Activated CD4-positive, alpha-beta memory T cell treated with anti-CD3 and anti-CD28 coated beads for 36 hours (primary cell): ENCODE measurements at regions not wholly inside any gene's neighbourhood (a gene's known extent, or its start where the extent isn't known, plus 50 kb on each side); places are given as distances from the start of the nearest gene placed in this dataset.
A peak's percentile ranks its signal among the peaks of the same experiment; 100 is the strongest.

Source experiments
- CTCF ChIA-PET: fragments of 350-600 bp; sonication (Branson Sonifier 250); formaldehyde crosslinking; loops from one replicate; lab custom pipeline; 2021; ENCODE audit warnings: antibody characterized with exemption, inconsistent platforms; lab: Charles Lee
- POLR2A ChIA-PET: fragments of 350-600 bp; sonication (Branson Sonifier 250); formaldehyde crosslinking; loops from one replicate; lab custom pipeline; 2021; ENCODE audit warnings: antibody characterized with exemption; lab: Charles Lee
- DNase-seq: peaks from one replicate; pipeline ENCODE4 v3.0.0-alpha.2; 2020
- H3K27ac Mint-ChIP-seq: one replicate; pipeline ENCODE4 v1.8.0; 2021; ENCODE audit warnings: mixed read lengths
- H3K27me3 Mint-ChIP-seq: one replicate; pipeline ENCODE4 v1.8.0; 2021; ENCODE audit warnings: mixed read lengths
- H3K36me3 Mint-ChIP-seq: one replicate; pipeline ENCODE4 v1.8.0; 2021; ENCODE audit warnings: mixed read lengths
- H3K4me1 Mint-ChIP-seq: one replicate; pipeline ENCODE4 v1.8.0; 2021; ENCODE audit warnings: low read depth, mixed read lengths
- H3K4me3 Mint-ChIP-seq: one replicate; pipeline ENCODE4 v1.8.0; 2021; ENCODE audit warnings: mild to moderate bottlenecking, mixed read lengths
- H3K9me3 Mint-ChIP-seq: one replicate; pipeline ENCODE4 v1.8.0; 2021; ENCODE audit warnings: mixed read lengths
- intact Hi-C: fragments of 100-400 bp; cut with micrococcal nuclease; formaldehyde crosslinking; loops from one replicate; pipeline ENCODE4 v1.15.1; 2023

DNA sequence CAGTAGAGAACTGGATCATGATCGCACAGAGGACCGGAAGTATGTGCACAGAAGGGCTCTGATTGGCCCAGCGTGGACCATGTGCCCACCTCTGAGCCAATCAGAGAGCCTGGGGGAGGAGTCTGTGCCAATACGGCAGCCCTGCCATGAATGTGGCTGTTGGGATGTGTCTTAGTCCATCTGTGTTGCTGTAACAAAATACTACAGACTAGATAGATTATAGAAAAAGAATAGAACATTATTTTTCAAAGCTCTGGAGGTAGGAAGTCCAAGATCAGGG, 132.0 kb downstream of the NDUFA10 start:
- no peak overlapping the region for H3K4me3 Mint-ChIP-seq
- ChIA-PET CTCF (no interaction called here), POLR2A (no interaction called here)
- intact Hi-C loops: no loop called here
- H3K27ac Mint-ChIP-seq: no peak overlapping the region
- no peaks in the 10 kb centered on the region for H3K4me1 Mint-ChIP-seq
- no peaks in the 10 kb centered on the region for H3K9me3 Mint-ChIP-seq
- no peaks in the 10 kb centered on the region for H3K36me3 Mint-ChIP-seq
- no peak for DNase-seq
- peaks cover 6% of the 10 kb centered on the region for H3K27me3 Mint-ChIP-seq

DNA sequence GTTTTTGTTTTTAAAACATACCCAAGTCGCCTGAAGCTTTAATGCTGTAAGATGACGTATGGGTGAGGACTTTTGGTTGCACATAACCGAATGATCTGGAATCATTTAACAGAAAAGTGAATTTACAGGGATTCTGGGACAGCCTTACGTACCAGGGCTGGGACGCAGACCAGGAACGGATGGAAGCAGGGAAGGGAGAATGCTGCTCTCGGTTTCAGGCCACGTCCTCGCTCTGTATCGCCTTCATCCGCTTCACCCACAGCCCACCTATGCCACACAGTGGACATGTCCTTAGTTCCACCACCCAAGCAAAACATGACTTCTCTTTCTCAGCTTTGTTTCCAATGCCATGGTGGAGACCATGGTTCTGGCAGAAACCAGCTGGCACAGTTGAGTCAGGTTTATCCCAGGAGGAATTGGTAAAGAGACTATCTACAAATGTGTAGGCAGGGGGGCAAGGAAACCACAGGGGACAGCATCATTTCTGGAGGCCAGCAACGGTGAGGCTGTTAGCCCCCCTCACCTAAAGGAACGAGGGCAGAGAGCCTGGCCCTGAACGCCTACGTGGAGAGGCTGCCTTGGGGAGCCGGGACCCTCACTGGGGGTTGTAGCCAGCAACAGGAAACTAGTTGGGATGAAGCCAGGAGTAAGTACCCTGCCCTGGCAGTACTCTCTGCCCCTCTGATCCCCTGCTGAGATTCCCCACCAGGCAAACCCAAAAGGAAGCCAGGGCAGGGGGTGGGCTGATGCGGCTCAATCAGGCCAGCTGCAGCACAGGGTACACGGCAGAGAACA, 132.5 kb downstream of the NDUFA10 start:
- H3K9me3 Mint-ChIP-seq: no peaks in the 10 kb centered on the region
- H3K4me1 Mint-ChIP-seq: no peaks in the 10 kb centered on the region
- no peak overlapping the region for H3K27ac Mint-ChIP-seq
- H3K27me3 Mint-ChIP-seq: peaks cover 6% of the 10 kb centered on the region
- H3K4me3 Mint-ChIP-seq: no peak overlapping the region
- no peaks in the 10 kb centered on the region for H3K36me3 Mint-ChIP-seq
- no peak for DNase-seq
- ChIA-PET CTCF (no interaction called here), POLR2A (no interaction called here)
- intact Hi-C loops: no loop called here

- ChIA-PET POLR2A (no interaction called here), CTCF (no interaction called here)
- H3K4me3 Mint-ChIP-seq: no peak overlapping the region
- H3K27me3 Mint-ChIP-seq: peaks cover 6% of the 10 kb centered on the region
- H3K4me1 Mint-ChIP-seq: no peaks in the 10 kb centered on the region
- no peak for DNase-seq
- H3K9me3 Mint-ChIP-seq: peaks cover 2% of the 10 kb centered on the region
- H3K36me3 Mint-ChIP-seq: no peaks in the 10 kb centered on the region
- H3K27ac Mint-ChIP-seq: no peak overlapping the region
- intact Hi-C loops: no loop called here
Measured at GRCh38 chr2:239891698-239892097, 133.4 kb downstream of the NDUFA10 start.

GRCh38 chr2:239890206-239890746, 134.9 kb downstream of the NDUFA10 start:
- Mint-ChIP-seq H3K9me3 (peaks cover 11% of the 10 kb centered on the region), H3K4me3 (no peak overlapping the region), H3K27me3 (peaks cover 4% of the 10 kb centered on the region), H3K36me3 (no peaks in the 10 kb centered on the region), H3K4me1 (no peaks in the 10 kb centered on the region), H3K27ac (no peak overlapping the region)
- ChIA-PET POLR2A (no interaction called here), CTCF (interaction anchor here (0.7 kb wide), 1 partner anchor 242 kb away, joined by 3 read pairs; no protein-coding TSS in a partner anchor)
- no peak for DNase-seq
- intact Hi-C loops: no loop called here

GRCh38 chr2:239889641-239890121, 135.5 kb downstream of the NDUFA10 start:
- CTCF ChIA-PET: no interaction called here
- intact Hi-C loops: loop anchor here (10.0 kb wide), 1 partner anchor 625 kb away; no protein-coding TSS in a partner anchor
- no peaks in the 10 kb centered on the region for H3K4me1 Mint-ChIP-seq
- H3K27ac Mint-ChIP-seq: no peak overlapping the region
- peaks cover 17% of the 10 kb centered on the region for H3K9me3 Mint-ChIP-seq
- no peak overlapping the region for H3K4me3 Mint-ChIP-seq
- H3K36me3 Mint-ChIP-seq: peaks cover 5% of the 10 kb centered on the region
- no peak for DNase-seq
- peaks cover 4% of the 10 kb centered on the region for H3K27me3 Mint-ChIP-seq
- POLR2A ChIA-PET: no interaction called here

DNA sequence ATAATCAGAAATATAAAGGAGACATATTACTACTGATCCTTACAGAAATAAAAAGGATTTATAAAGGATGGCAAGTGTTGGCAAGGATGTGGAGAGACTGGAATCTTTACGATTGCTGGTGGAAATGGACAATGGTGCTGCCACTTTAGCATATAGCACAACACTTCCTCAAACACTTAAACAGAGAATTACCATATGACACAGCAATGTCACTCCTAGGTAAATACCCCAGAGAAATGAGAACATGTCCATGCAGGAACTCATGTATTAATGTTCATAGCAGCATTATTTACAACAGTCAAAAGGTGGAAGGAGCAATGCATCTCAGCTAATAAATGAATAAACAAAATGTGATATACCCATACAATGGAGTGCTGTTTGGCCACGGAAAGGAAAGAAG, 137.5 kb downstream of the NDUFA10 start:
- Mint-ChIP-seq H3K9me3 (peaks cover 24% of the 10 kb centered on the region), H3K36me3 (peaks cover 6% of the 10 kb centered on the region), H3K27me3 (no peaks in the 10 kb centered on the region), H3K4me1 (no peaks in the 10 kb centered on the region), H3K4me3 (no peak overlapping the region), H3K27ac (no peak overlapping the region)
- POLR2A ChIA-PET: no interaction called here
- intact Hi-C loops: loop anchor here (10.0 kb wide), 1 partner anchor 623 kb away; no protein-coding TSS in a partner anchor
- DNase-seq: no peak
- CTCF ChIA-PET: interaction anchor here (0.6 kb wide), 1 partner anchor 256 kb away, joined by 3 read pairs; no protein-coding TSS in a partner anchor

DNA sequence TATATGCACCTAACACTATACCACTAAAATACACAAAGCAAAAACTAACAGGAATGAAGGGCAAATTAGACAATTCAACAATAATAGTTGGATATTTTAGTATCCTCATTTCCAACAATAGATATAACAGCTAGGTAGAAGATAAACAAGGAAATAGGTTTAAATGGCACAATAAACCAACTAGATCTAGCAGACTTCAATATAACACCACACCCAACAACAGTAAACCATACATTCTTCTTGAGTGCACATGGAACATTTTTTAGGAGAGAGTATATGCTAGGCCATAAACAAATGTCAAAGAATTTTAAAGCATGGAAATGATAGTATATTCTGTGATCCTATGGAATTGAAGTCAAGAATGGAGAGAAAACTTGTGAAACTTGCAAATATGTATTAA, 138.4 kb downstream of the NDUFA10 start:
- CTCF ChIA-PET: interaction anchor here (0.6 kb wide), 1 partner anchor 257 kb away, joined by 3 read pairs; no protein-coding TSS in a partner anchor

DNA sequence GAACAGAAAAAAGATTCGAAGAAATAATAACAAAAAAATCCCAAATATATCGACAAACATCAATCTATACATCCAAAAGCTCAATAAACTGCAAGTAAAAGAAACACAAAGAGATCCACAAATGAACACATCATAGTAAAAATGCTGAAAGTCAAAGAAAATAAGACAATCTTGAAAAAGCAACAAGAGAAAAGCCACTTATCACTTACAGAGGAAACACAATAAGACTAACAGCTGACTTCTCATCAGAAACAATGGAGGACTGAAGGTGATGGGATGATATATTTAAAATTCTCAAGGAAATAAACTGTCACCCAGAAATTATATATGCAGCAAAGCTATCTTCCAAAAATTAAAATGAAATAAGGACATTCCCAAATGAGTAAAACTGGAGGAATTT, 140.3 kb downstream of the NDUFA10 start:
- no peak for DNase-seq
- H3K4me1 Mint-ChIP-seq: peaks cover 3% of the 10 kb centered on the region
- peaks cover 24% of the 10 kb centered on the region for H3K9me3 Mint-ChIP-seq
- H3K36me3 Mint-ChIP-seq: peaks cover 6% of the 10 kb centered on the region
- H3K27me3 Mint-ChIP-seq: peaks cover 2% of the 10 kb centered on the region
- CTCF ChIA-PET: no interaction called here
- POLR2A ChIA-PET: no interaction called here
- intact Hi-C loops: loop anchor here (5.0 to 10.0 kb wide), 2 partner anchors 620 to 848 kb away; no protein-coding TSS in a partner anchor
- H3K27ac Mint-ChIP-seq: no peak overlapping the region
- H3K4me3 Mint-ChIP-seq: no peak overlapping the region

More for the DNA sequence above, 138.4 kb downstream of the NDUFA10 start:
- intact Hi-C loops: loop anchor here (10.0 kb wide), 1 partner anchor 622 kb away; no protein-coding TSS in a partner anchor
- Mint-ChIP-seq H3K36me3 (peaks cover 6% of the 10 kb centered on the region), H3K27me3 (peaks cover 2% of the 10 kb centered on the region), H3K4me1 (peaks cover 3% of the 10 kb centered on the region), H3K27ac (no peak overlapping the region), H3K4me3 (no peak overlapping the region), H3K9me3 (peaks cover 24% of the 10 kb centered on the region)
- POLR2A ChIA-PET: no interaction called here
- no peak for DNase-seq

DNA sequence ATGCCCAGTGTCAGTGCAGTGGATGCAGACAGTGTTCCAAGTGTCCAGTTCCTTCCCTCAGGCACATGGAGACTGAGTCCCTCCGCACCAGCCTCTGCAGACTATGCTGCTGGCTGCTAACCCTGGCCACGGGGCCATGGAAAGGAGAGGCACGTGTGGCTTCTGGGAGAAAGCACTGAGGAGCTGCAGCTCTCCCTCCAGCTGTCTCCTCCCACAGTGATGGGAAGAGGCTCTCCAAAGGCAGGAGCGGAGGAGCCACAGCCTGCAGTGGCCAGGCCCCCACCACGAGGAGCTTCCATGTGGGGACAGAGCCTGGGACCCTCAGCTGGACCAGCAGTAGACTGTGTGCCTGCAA, 141.1 kb downstream of the NDUFA10 start:
- Mint-ChIP-seq H3K27me3 (peaks cover 2% of the 10 kb centered on the region), H3K4me1 (peaks cover 3% of the 10 kb centered on the region), H3K4me3 (no peak overlapping the region), H3K9me3 (peaks cover 24% of the 10 kb centered on the region), H3K27ac (no peak overlapping the region), H3K36me3 (peaks cover 6% of the 10 kb centered on the region)
- ChIA-PET POLR2A (no interaction called here), CTCF (no interaction called here)
- DNase-seq: no peak
- intact Hi-C loops: loop anchor here (5.0 to 10.0 kb wide), 2 partner anchors 619 to 847 kb away; no protein-coding TSS in a partner anchor

GRCh38 chr2:239883326-239884050, 141.7 kb downstream of the NDUFA10 start:
- intact Hi-C loops: loop anchor here (5.0 to 10.0 kb wide), 2 partner anchors 619 to 846 kb away; no protein-coding TSS in a partner anchor
- H3K36me3 Mint-ChIP-seq: peaks cover 6% of the 10 kb centered on the region
- H3K27me3 Mint-ChIP-seq: peaks cover 2% of the 10 kb centered on the region
- no peak overlapping the region for H3K4me3 Mint-ChIP-seq
- no peak overlapping the region for H3K27ac Mint-ChIP-seq
- peaks cover 3% of the 10 kb centered on the region for H3K4me1 Mint-ChIP-seq
- peaks cover 24% of the 10 kb centered on the region for H3K9me3 Mint-ChIP-seq
- POLR2A ChIA-PET: no interaction called here
- no peak for DNase-seq
- CTCF ChIA-PET: no interaction called here

GRCh38 chr2:239882781-239883180, 142.4 kb downstream of the NDUFA10 start:
- H3K27me3 Mint-ChIP-seq: peaks cover 2% of the 10 kb centered on the region
- ChIA-PET POLR2A (no interaction called here), CTCF (interaction anchor here (1.4 kb wide), 1 partner anchor 605 kb away, joined by 3 read pairs; no protein-coding TSS in a partner anchor)
- intact Hi-C loops: loop anchor here (5.0 to 10.0 kb wide), 2 partner anchors 618 to 845 kb away; no protein-coding TSS in a partner anchor
- no peak overlapping the region for H3K27ac Mint-ChIP-seq
- H3K4me1 Mint-ChIP-seq: peaks cover 3% of the 10 kb centered on the region
- H3K4me3 Mint-ChIP-seq: no peak overlapping the region
- peaks cover 24% of the 10 kb centered on the region for H3K9me3 Mint-ChIP-seq
- H3K36me3 Mint-ChIP-seq: peaks cover 6% of the 10 kb centered on the region
- DNase-seq: no peak

DNA sequence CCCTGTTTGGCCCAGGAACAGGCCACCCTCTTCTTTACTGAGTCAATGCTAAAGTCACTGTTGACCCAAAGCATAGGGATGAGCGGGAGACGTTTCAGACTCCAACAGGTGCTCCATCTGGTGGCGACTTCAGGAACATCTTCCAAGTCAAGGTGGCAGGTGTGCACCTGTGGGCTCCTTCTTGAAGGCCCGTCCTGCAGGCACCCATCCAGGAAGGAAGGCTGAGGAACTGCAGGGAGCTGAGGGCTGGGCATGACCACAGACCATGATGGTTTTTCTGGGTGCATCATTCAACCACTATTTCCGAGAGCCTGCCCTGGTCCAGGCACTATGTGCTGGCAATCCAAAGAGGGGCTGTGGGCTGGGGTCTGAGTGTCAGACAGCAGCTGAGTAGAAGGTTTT, 142.8 kb downstream of the NDUFA10 start:
- H3K27me3 Mint-ChIP-seq: peaks cover 2% of the 10 kb centered on the region
- H3K4me3 Mint-ChIP-seq: no peak overlapping the region
- peaks cover 24% of the 10 kb centered on the region for H3K9me3 Mint-ChIP-seq
- H3K27ac Mint-ChIP-seq: no peak overlapping the region
- peaks cover 3% of the 10 kb centered on the region for H3K4me1 Mint-ChIP-seq
- CTCF ChIA-PET: interaction anchor here (1.4 kb wide), 1 partner anchor 605 kb away, joined by 3 read pairs; no protein-coding TSS in a partner anchor
- intact Hi-C loops: loop anchor here (5.0 to 10.0 kb wide), 2 partner anchors 618 to 845 kb away; no protein-coding TSS in a partner anchor
- peak; percentile 66 for DNase-seq
- POLR2A ChIA-PET: no interaction called here
- H3K36me3 Mint-ChIP-seq: peaks cover 6% of the 10 kb centered on the region
